Choroid plexus epithelial cell (primary cell): ENCODE measurements at regions not wholly inside any gene's neighbourhood (a gene's known extent, or its start where the extent isn't known, plus 50 kb on each side); places are given as distances from the start of the nearest gene placed in this dataset.
"Not testable (repeated sequence)": the region's sequence is repeated elsewhere in the genome, so short reads cannot be mapped to it uniquely, and the experiment has no call there.

Experiments
- DNase-seq: peaks from one replicate; pipeline ENCODE4 v3.0.0-alpha.2; 2010; ENCODE audit warnings: low read depth
- H3K4me3 ChIP-seq: 2 replicates; pipeline ENCODE4 v1.5.1; 2011; ENCODE audit warnings: low read depth, mild to moderate bottlenecking, control low read depth, low read length, moderate library complexity
- CTCF ChIP-seq: conservative IDR thresholded peaks from 2 replicates; pipeline ENCODE4 v1.5.1; 2011; ENCODE audit warnings: low read depth, mild to moderate bottlenecking, control low read depth, inconsistent platforms, low read length, moderate library complexity

- no peak for DNase-seq
- no peak for TF ChIP-seq CTCF
- no peak overlapping the region for H3K4me3 ChIP-seq
Measured at GRCh38 chr5:153267506-153267905, 223.0 kb upstream of the GRIA1 start.

GRCh38 chr5:153275695-153276094 lies 214.8 kb upstream of the GRIA1 start:
- DNase-seq = no peak
- TF ChIP-seq CTCF = no peak
- H3K4me3 ChIP-seq = no peak overlapping the region

GRCh38 chr5:153276151-153276550 lies 214.3 kb upstream of the GRIA1 start:
- DNase-seq = peak; percentile 26
- no peak for TF ChIP-seq CTCF
- H3K4me3 ChIP-seq = no peak overlapping the region

- H3K4me3 ChIP-seq, DNase-seq: not testable (repeated sequence)
Measured at GRCh38 chr5:153296251-153296844, 194.1 kb upstream of the GRIA1 start.

- no peak for DNase-seq
- no peak for TF ChIP-seq CTCF
Measured at GRCh38 chr5:153299891-153300290, 190.6 kb upstream of the GRIA1 start.

GRCh38 chr5:153308282-153308681 lies 182.2 kb upstream of the GRIA1 start:
- H3K4me3 ChIP-seq = no peak overlapping the region
- no peak for DNase-seq
- TF ChIP-seq CTCF = no peak

More at GRCh38 chr5:153299891-153300290, 190.6 kb upstream of the GRIA1 start:
- H3K4me3 ChIP-seq = no peak overlapping the region

GRCh38 chr5:153318556-153318955 lies 171.9 kb upstream of the GRIA1 start:
- no peak overlapping the region for H3K4me3 ChIP-seq
- no peak for DNase-seq
- TF ChIP-seq CTCF = no peak
